ENCODE measurements at regions not wholly inside any gene's neighbourhood (a gene's known extent, or its start where the extent isn't known, plus 50 kb on each side); places are given as distances from the start of the nearest gene placed in this dataset.

- POLR2A ChIA-PET = no interaction called here
- no peaks in the 10 kb centered on the region for H3K27me3 ChIP-seq (ENCODE audit: insufficient read depth)
- no peak overlapping the region for H3K4me2 ChIP-seq
- H3K27ac ChIP-seq (ENCODE audit: low read depth in 2 of 2, low read length in 1 of 2) = no peak overlapping the region
- H3K4me1 ChIP-seq (ENCODE audit: control insufficient read depth in 1 of 2, insufficient read depth in 2 of 2, low read depth in 1 of 2, low read length in 1 of 2) = no peaks in the 10 kb centered on the region; a peak in 1 of 4 replicates
- 45% methylated on average over 23 of the region's 24 CpGs for WGBS (ENCODE audit: low lambda C conversion rate)
- no peaks in the 10 kb centered on the region for H3K9me2 ChIP-seq
- H3K4me3 ChIP-seq (ENCODE audit: low read depth in 2 of 2, low read length in 1 of 2) = no peak overlapping the region
- TF ChIP-seq MAX (IDR thresholded peaks at IDR 0.05; ENCODE audit: low read depth) (no peak), EZH2phosphoT487 (IDR thresholded peaks at IDR 0.05; ENCODE audit: borderline replicate concordance, low read depth) (no peak), FOSL2 (IDR thresholded peaks at IDR 0.05; ENCODE audit: borderline replicate concordance, low read depth) (no peak), RCOR1 (IDR thresholded peaks at IDR 0.05; ENCODE audit: low read length) (no peak), PBX3 (IDR thresholded peaks at IDR 0.05) (no peak), TEAD4 (IDR thresholded peaks at IDR 0.05; ENCODE audit: borderline replicate concordance, insufficient read depth) (no peak), FOXM1 (IDR thresholded peaks at IDR 0.05; ENCODE audit: low read depth) (no peak), NFIC (IDR thresholded peaks at IDR 0.05; ENCODE audit: borderline replicate concordance) (no peak), USF1 (IDR thresholded peaks at IDR 0.05; ENCODE audit: borderline replicate concordance, low read depth) (no peak), POLR2AphosphoS5 (IDR thresholded peaks at IDR 0.05; ENCODE audit: low read depth, low read length) (no peak), MEF2A (IDR thresholded peaks at IDR 0.05; ENCODE audit: borderline replicate concordance, low read depth) (no peak), TCF12 (IDR thresholded peaks at IDR 0.05) (no peak)
- TF ChIP-seq, protein P1, sequence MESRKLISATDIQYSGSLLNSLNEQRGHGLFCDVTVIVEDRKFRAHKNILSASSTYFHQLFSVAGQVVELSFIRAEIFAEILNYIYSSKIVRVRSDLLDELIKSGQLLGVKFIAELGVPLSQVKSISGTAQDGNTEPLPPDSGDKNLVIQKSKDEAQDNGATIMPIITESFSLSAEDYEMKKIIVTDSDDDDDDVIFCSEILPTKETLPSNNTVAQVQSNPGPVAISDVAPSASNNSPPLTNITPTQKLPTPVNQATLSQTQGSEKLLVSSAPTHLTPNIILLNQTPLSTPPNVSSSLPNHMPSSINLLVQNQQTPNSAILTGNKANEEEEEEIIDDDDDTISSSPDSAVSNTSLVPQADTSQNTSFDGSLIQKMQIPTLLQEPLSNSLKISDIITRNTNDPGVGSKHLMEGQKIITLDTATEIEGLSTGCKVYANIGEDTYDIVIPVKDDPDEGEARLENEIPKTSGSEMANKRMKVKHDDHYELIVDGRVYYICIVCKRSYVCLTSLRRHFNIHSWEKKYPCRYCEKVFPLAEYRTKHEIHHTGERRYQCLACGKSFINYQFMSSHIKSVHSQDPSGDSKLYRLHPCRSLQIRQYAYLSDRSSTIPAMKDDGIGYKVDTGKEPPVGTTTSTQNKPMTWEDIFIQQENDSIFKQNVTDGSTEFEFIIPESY (IDR thresholded peaks at IDR 0.05; ENCODE audit: borderline replicate concordance, low read depth) = no peak
- TF ChIP-seq, protein P2, sequence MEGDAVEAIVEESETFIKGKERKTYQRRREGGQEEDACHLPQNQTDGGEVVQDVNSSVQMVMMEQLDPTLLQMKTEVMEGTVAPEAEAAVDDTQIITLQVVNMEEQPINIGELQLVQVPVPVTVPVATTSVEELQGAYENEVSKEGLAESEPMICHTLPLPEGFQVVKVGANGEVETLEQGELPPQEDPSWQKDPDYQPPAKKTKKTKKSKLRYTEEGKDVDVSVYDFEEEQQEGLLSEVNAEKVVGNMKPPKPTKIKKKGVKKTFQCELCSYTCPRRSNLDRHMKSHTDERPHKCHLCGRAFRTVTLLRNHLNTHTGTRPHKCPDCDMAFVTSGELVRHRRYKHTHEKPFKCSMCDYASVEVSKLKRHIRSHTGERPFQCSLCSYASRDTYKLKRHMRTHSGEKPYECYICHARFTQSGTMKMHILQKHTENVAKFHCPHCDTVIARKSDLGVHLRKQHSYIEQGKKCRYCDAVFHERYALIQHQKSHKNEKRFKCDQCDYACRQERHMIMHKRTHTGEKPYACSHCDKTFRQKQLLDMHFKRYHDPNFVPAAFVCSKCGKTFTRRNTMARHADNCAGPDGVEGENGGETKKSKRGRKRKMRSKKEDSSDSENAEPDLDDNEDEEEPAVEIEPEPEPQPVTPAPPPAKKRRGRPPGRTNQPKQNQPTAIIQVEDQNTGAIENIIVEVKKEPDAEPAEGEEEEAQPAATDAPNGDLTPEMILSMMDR (IDR thresholded peaks at IDR 0.05) = no peak
- no peaks in the 10 kb centered on the region; the same call in 1 of the 2 replicates for H3K9me3 ChIP-seq
- no peak overlapping the region for H2AFZ ChIP-seq (ENCODE audit: low read depth)
- CTCF ChIA-PET = no interaction called here
- H3K36me3 ChIP-seq (replicated peaks in 1 of 2; ENCODE audit: control insufficient read depth in 1 of 2, insufficient read depth in 2 of 2, low read length in 1 of 2) = no peaks in the 10 kb centered on the region
- no peaks in the 10 kb centered on the region for H3F3A ChIP-seq (replicated peaks; ENCODE audit: insufficient read depth)
- H3K9ac ChIP-seq = no peak overlapping the region
- H3K79me2 ChIP-seq (ENCODE audit: insufficient read depth) = no peaks in the 10 kb centered on the region
- DNase-seq = no peak
- no peaks in the 10 kb centered on the region for H4K20me1 ChIP-seq (ENCODE audit: insufficient read depth)
Observed at GRCh38 chr9:134996591-134997530, 79.1 kb upstream of the FCN1 start.
